ENCODE measurements at regions not wholly inside any gene's neighbourhood (a gene's known extent, or its start where the extent isn't known, plus 50 kb on each side); places are given as distances from the start of the nearest gene placed in this dataset.

- no peak for DNase-seq (ENCODE audit: extremely low read depth, low read depth)
- no peak for TF ChIP-seq CTCF (IDR thresholded peaks at IDR 0.05; ENCODE audit: low read depth, low read length, missing control alignments)
- no peak overlapping the region for H3K4me3 ChIP-seq (replicated peaks; ENCODE audit: low read depth, low read length)
Measured at GRCh38 chr7:83799333-83799732, 150.4 kb upstream of the SEMA3E start.

- TF ChIP-seq CTCF (IDR thresholded peaks at IDR 0.05; ENCODE audit: low read depth, low read length, missing control alignments): no peak
- DNase-seq (ENCODE audit: extremely low read depth, low read depth): no peak
- no peak overlapping the region for H3K4me3 ChIP-seq (replicated peaks; ENCODE audit: low read depth, low read length)
Measured at GRCh38 chr7:83798489-83798888, 149.6 kb upstream of the SEMA3E start.

DNA sequence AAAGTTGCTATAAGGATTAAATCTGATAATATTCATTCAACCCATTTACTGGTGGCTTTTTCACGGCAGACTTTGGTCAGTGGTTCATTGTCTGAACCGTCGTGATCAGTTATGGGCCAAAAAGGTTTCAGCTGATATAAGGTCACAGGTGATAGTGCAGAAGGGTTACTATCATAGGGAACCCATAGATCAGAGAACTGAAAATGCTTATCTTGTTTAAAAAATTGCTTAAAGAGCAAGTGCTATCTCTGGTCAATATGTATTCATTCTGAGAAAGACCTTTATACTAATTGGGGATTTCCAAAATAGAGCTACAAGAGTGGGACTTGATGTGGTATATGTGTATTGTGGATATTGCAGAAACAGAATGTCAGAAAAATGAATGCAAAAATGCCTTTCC is 147.8 kb upstream of the SEMA3E start:
- TF ChIP-seq CTCF (IDR thresholded peaks at IDR 0.05; ENCODE audit: low read depth, low read length, missing control alignments): no peak
- H3K4me3 ChIP-seq (replicated peaks; ENCODE audit: low read depth, low read length): no peak overlapping the region
- no peak for DNase-seq (ENCODE audit: extremely low read depth, low read depth)

DNA sequence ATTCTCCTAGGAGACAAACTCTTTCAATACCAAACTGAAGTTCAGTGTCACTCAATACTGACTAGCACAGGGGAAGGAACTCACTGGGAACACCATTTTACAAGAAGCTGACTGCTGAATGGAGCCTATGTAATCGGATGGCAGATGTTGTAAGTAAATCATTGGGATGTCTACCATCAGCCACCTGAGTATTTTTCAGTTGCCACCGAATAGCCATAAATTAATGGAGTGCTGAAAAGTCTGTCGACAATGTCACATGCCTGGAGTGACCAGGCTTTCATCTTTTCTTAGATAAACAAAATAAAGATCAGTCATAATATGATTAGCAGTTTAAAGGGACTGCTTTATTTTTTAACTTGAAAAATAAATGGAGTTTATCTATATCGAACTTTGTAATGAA is 145.9 kb upstream of the SEMA3E start:
- no peak overlapping the region for H3K4me3 ChIP-seq (replicated peaks; ENCODE audit: low read depth, low read length)
- TF ChIP-seq CTCF (IDR thresholded peaks at IDR 0.05; ENCODE audit: low read depth, low read length, missing control alignments): no peak
- DNase-seq (ENCODE audit: extremely low read depth, low read depth): no peak

GRCh38 chr7:83793558-83793957 is 144.6 kb upstream of the SEMA3E start:
- DNase-seq (ENCODE audit: extremely low read depth, low read depth): no peak
- no peak overlapping the region for H3K4me3 ChIP-seq (replicated peaks; ENCODE audit: low read depth, low read length)
- no peak for TF ChIP-seq CTCF (IDR thresholded peaks at IDR 0.05; ENCODE audit: low read depth, low read length, missing control alignments)

DNA sequence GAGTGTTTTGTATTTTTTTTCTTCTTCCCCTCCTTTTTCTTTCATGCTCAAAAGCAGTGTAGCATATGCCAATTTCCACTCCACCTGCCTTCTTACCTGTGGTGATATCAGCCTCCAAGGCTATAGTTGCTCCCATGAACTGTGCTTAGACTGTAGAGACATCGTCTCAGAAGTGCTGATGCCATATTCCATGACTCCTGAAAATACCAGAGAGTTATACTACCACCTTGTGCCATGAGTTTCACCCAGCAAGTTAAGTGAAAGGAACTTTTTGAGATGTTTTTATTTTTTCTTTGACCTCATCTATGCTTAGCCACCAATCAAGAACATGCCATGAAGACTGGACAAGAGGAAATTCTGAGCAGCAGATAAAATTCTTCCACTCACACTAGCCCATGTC is 142.8 kb upstream of the SEMA3E start:
- H3K4me3 ChIP-seq (replicated peaks; ENCODE audit: low read depth, low read length): no peak overlapping the region
- no peak for TF ChIP-seq CTCF (IDR thresholded peaks at IDR 0.05; ENCODE audit: low read depth, low read length, missing control alignments)
- DNase-seq (ENCODE audit: extremely low read depth, low read depth): no peak

- no peak for TF ChIP-seq CTCF (IDR thresholded peaks at IDR 0.05; ENCODE audit: low read depth, low read length, missing control alignments)
- H3K4me3 ChIP-seq (replicated peaks; ENCODE audit: low read depth, low read length): no peak overlapping the region
- no peak for DNase-seq (ENCODE audit: extremely low read depth, low read depth)
Measured at GRCh38 chr7:83786858-83787257, 137.9 kb upstream of the SEMA3E start.
